ENCODE measurements at regions not wholly inside any gene's neighbourhood (a gene's known extent, or its start where the extent isn't known, plus 50 kb on each side); places are given as distances from the start of the nearest gene placed in this dataset.

GRCh38 chr5:86780018-86780417 lies 162.3 kb downstream of the COX7C start:
- no peak overlapping the region for H3K27ac ChIP-seq (ENCODE audit: low read depth in 1 of 2, low read length in 2 of 2)
- H4K20me1 ChIP-seq (ENCODE audit: insufficient read depth, low read length) = no peaks in the 10 kb centered on the region
- intact Hi-C loops (cut with micrococcal nuclease) = no loop called here
- TF ChIP-seq, protein P1, sequence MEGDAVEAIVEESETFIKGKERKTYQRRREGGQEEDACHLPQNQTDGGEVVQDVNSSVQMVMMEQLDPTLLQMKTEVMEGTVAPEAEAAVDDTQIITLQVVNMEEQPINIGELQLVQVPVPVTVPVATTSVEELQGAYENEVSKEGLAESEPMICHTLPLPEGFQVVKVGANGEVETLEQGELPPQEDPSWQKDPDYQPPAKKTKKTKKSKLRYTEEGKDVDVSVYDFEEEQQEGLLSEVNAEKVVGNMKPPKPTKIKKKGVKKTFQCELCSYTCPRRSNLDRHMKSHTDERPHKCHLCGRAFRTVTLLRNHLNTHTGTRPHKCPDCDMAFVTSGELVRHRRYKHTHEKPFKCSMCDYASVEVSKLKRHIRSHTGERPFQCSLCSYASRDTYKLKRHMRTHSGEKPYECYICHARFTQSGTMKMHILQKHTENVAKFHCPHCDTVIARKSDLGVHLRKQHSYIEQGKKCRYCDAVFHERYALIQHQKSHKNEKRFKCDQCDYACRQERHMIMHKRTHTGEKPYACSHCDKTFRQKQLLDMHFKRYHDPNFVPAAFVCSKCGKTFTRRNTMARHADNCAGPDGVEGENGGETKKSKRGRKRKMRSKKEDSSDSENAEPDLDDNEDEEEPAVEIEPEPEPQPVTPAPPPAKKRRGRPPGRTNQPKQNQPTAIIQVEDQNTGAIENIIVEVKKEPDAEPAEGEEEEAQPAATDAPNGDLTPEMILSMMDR (IDR thresholded peaks at IDR 0.05) = no peak
- H3K27me3 ChIP-seq (ENCODE audit: control insufficient read depth in 2 of 2, insufficient read depth in 2 of 2, low read length in 2 of 2) = no peaks in the 10 kb centered on the region
- H3K4me1 ChIP-seq (ENCODE audit: control insufficient read depth in 1 of 2, insufficient read depth in 2 of 2, low read length in 2 of 2) = no peaks in the 10 kb centered on the region
- no peak overlapping the region for H2AFZ ChIP-seq (ENCODE audit: insufficient read depth, low read depth, low read length, poor library complexity, severe bottlenecking)
- Mint-ChIP-seq H3K9me3 (peaks cover 4 to 12% (median 5%) of the 10 kb centered on the region in 7 donors), H3K36me3 (no peaks in the 10 kb centered on the region), H3K4me1 (no peaks in the 10 kb centered on the region), H3K27me3 (ENCODE audit: low read depth in 3 of 3) (peaks cover 0 to 1% (median 0%) of the 10 kb centered on the region in 3 donors), H3K4me3 (no peak overlapping the region), H3K27ac (no peak overlapping the region)
- H3K9me3 ChIP-seq (replicated peaks in 1 of 2; ENCODE audit: control insufficient read depth in 1 of 2, insufficient read depth in 1 of 2, low read length in 2 of 2) = peaks cover 0 to 11% of the 10 kb centered on the region in 2 donors
- H3K9ac ChIP-seq (ENCODE audit: insufficient read depth, low read length, poor library complexity, severe bottlenecking) = no peak overlapping the region
- no peak overlapping the region for H3K4me2 ChIP-seq (replicated peaks; ENCODE audit: extremely low read depth, low read length, poor library complexity, severe bottlenecking)
- H3K4me3 ChIP-seq (replicated peaks in 1 of 3; ENCODE audit: low read depth in 2 of 3, low read length in 3 of 3) = no peak overlapping the region
- H3K36me3 ChIP-seq (replicated peaks in 1 of 2; ENCODE audit: control insufficient read depth in 1 of 2, insufficient read depth in 2 of 2, low read length in 2 of 2) = no peaks in the 10 kb centered on the region
- no peaks in the 10 kb centered on the region for H3K79me2 ChIP-seq (ENCODE audit: insufficient read depth, low read length)
- DNase-seq = no peak

GRCh38 chr5:86786955-86787354 lies 169.2 kb downstream of the COX7C start:
- Mint-ChIP-seq H3K36me3 (no peaks in the 10 kb centered on the region), H3K4me3 (no peak overlapping the region), H3K27ac (no peak overlapping the region), H3K4me1 (no peaks in the 10 kb centered on the region), H3K27me3 (ENCODE audit: low read depth in 3 of 3) (peaks cover 0 to 1% (median 0%) of the 10 kb centered on the region in 3 donors), H3K9me3 (peaks cover 0 to under 1% (median 0%) of the 10 kb centered on the region in 7 donors)
- Histone ChIP-seq H3K9ac (ENCODE audit: insufficient read depth, low read length, poor library complexity, severe bottlenecking) (no peak overlapping the region), H3K36me3 (replicated peaks in 1 of 2; ENCODE audit: control insufficient read depth in 1 of 2, insufficient read depth in 2 of 2, low read length in 2 of 2) (no peaks in the 10 kb centered on the region), H2AFZ (ENCODE audit: insufficient read depth, low read depth, low read length, poor library complexity, severe bottlenecking) (no peak overlapping the region), H3K79me2 (ENCODE audit: insufficient read depth, low read length) (no peaks in the 10 kb centered on the region), H3K27me3 (ENCODE audit: control insufficient read depth in 2 of 2, insufficient read depth in 2 of 2, low read length in 2 of 2) (no peaks in the 10 kb centered on the region), H3K4me1 (ENCODE audit: control insufficient read depth in 1 of 2, insufficient read depth in 2 of 2, low read length in 2 of 2) (no peaks in the 10 kb centered on the region), H3K4me2 (replicated peaks; ENCODE audit: extremely low read depth, low read length, poor library complexity, severe bottlenecking) (no peak overlapping the region), H4K20me1 (ENCODE audit: insufficient read depth, low read length) (no peaks in the 10 kb centered on the region), H3K4me3 (replicated peaks in 1 of 3; ENCODE audit: low read depth in 2 of 3, low read length in 3 of 3) (no peak overlapping the region), H3K9me3 (replicated peaks in 1 of 2; ENCODE audit: control insufficient read depth in 1 of 2, insufficient read depth in 1 of 2, low read length in 2 of 2) (no peaks in the 10 kb centered on the region), H3K27ac (ENCODE audit: low read depth in 1 of 2, low read length in 2 of 2) (no peak overlapping the region)
- no CpG with 5 or more reads among the region's 2 CpGs for WGBS (ENCODE audit: insufficient coverage)
- DNase-seq = no peak
- intact Hi-C loops (cut with micrococcal nuclease) = no loop called here
- TF ChIP-seq, protein P1 (IDR thresholded peaks at IDR 0.05) = no peak

Data from CD14-positive monocyte (primary cell).